HEK293 (cell line): ENCODE measurements at regions not wholly inside any gene's neighbourhood (a gene's known extent, or its start where the extent isn't known, plus 50 kb on each side); places are given as distances from the start of the nearest gene placed in this dataset.

Source experiments
- TRIM28 ChIP-seq: IDR thresholded peaks from 2 replicates; pipeline ENCODE4 v1.6.1; 2011; ENCODE audit warnings: low read length, control low read depth, borderline replicate concordance
- ZBTB1 ChIP-seq: fragments of 450-650 bp; formaldehyde crosslinking; IDR thresholded peaks from 2 replicates; pipeline ENCODE4 v1.5.1; 2016; ENCODE audit warnings: missing biosample characterization, missing genetic modification characterization
- ZNF280C ChIP-seq: fragments of 450-650 bp; formaldehyde crosslinking; IDR thresholded peaks from 2 replicates; pipeline ENCODE4 v1.5.1; 2016; ENCODE audit warnings: missing biosample characterization, missing genetic modification characterization
- ZNF785 ChIP-seq: fragments of 450-650 bp; formaldehyde crosslinking; IDR thresholded peaks from 2 replicates; pipeline ENCODE4 v1.5.1; 2016; ENCODE audit warnings: missing biosample characterization, missing genetic modification characterization
- ZSCAN5A ChIP-seq: fragments of 450-650 bp; formaldehyde crosslinking; IDR thresholded peaks from 2 replicates; pipeline ENCODE4 v1.5.1; 2016; ENCODE audit warnings: missing biosample characterization, missing genetic modification characterization

- TF ChIP-seq ZBTB1 (tag by site-specific recombination) (no peak), ZNF280C (tag by site-specific recombination) (no peak), ZNF785 (tag by site-specific recombination) (no peak), TRIM28 (no peak), ZSCAN5A (tag by site-specific recombination) (no peak)
Observed at GRCh38 chr5:175096469-175097165, 347.4 kb downstream of the DRD1 start.
